Neural progenitor cell (in vitro differentiated cells): ENCODE measurements at regions not wholly inside any gene's neighbourhood (a gene's known extent, or its start where the extent isn't known, plus 50 kb on each side); places are given as distances from the start of the nearest gene placed in this dataset.

Source experiments
- EZH2phosphoT487 ChIP-seq: fragments of 200-600 bp; sonication (generic); IDR thresholded peaks from 2 replicates; pipeline ENCODE4 v1.6.1; 2017; ENCODE audit warnings: antibody characterized with exemption
- TF ChIP-seq, protein P1 (sequence below): fragments of 200-600 bp; sonication (generic); IDR thresholded peaks from 2 replicates; pipeline ENCODE4 v1.5.1; 2017; ENCODE audit warnings: antibody characterized with exemption, mild to moderate bottlenecking

- TF ChIP-seq, protein P1, sequence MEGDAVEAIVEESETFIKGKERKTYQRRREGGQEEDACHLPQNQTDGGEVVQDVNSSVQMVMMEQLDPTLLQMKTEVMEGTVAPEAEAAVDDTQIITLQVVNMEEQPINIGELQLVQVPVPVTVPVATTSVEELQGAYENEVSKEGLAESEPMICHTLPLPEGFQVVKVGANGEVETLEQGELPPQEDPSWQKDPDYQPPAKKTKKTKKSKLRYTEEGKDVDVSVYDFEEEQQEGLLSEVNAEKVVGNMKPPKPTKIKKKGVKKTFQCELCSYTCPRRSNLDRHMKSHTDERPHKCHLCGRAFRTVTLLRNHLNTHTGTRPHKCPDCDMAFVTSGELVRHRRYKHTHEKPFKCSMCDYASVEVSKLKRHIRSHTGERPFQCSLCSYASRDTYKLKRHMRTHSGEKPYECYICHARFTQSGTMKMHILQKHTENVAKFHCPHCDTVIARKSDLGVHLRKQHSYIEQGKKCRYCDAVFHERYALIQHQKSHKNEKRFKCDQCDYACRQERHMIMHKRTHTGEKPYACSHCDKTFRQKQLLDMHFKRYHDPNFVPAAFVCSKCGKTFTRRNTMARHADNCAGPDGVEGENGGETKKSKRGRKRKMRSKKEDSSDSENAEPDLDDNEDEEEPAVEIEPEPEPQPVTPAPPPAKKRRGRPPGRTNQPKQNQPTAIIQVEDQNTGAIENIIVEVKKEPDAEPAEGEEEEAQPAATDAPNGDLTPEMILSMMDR, result no peak
- no peak for TF ChIP-seq EZH2phosphoT487
These were observed 223.4 kb upstream of the DUSP10 start for GRCh38 chr1:221965252-221965651.
